ENCODE measurements at regions not wholly inside any gene's neighbourhood (a gene's known extent, or its start where the extent isn't known, plus 50 kb on each side); places are given as distances from the start of the nearest gene placed in this dataset.

GRCh38 chr2:220930271-220931076, 641.6 kb downstream of the EPHA4 start:
- H3K4me1 Mint-ChIP-seq = no peaks in the 10 kb centered on the region
- H2AK5ac ChIP-seq (ENCODE audit: insufficient read length, low read length) = no peak overlapping the region

More at GRCh38 chr2:220930271-220931076, 641.6 kb downstream of the EPHA4 start:
- Histone ChIP-seq H3K4me1 (ENCODE audit: insufficient read depth, low read length) (no peaks in the 10 kb centered on the region), H2BK12ac (ENCODE audit: insufficient read length, low read depth, low read length) (no peak overlapping the region), H3K27me3 (ENCODE audit: insufficient read depth, low read length) (no peaks in the 10 kb centered on the region), H3K23ac (ENCODE audit: insufficient read length, low read depth, low read length) (no peak overlapping the region), H2BK20ac (ENCODE audit: low read depth, low read length, poor library complexity, severe bottlenecking) (no peak overlapping the region), H2BK15ac (ENCODE audit: low read depth, low read length) (no peak overlapping the region), H3T11ph (ENCODE audit: low read length) (no peak overlapping the region), H3K9me3 (ENCODE audit: control insufficient read depth, low read depth, low read length) (peaks cover 12% of the 10 kb centered on the region), H3K18ac (ENCODE audit: insufficient read length, low read depth, low read length) (no peak overlapping the region), H3K9ac (ENCODE audit: extremely low read depth, insufficient read length, low read length) (no peak overlapping the region), H4K20me1 (ENCODE audit: control insufficient read depth, insufficient read depth, insufficient read length) (no peaks in the 10 kb centered on the region), H3K79me2 (ENCODE audit: insufficient read depth, low read length) (no peaks in the 10 kb centered on the region), H2BK120ac (ENCODE audit: low read depth, low read length, poor library complexity, severe bottlenecking) (no peak overlapping the region), H3K4ac (ENCODE audit: low read depth, low read length) (no peak overlapping the region), H3K14ac (ENCODE audit: insufficient read depth, low read length) (no peak overlapping the region), H2AFZ (ENCODE audit: low read length) (no peak overlapping the region), H3K27ac (ENCODE audit: insufficient read length, low read depth, low read length) (no peak overlapping the region), H4K5ac (ENCODE audit: insufficient read length, low read depth, low read length) (no peak overlapping the region), H3K79me1 (ENCODE audit: insufficient read depth, low read depth, low read length, poor library complexity, severe bottlenecking) (no peaks in the 10 kb centered on the region), H2BK5ac (ENCODE audit: insufficient read length, low read length) (no peak overlapping the region), H4K8ac (replicated peaks; ENCODE audit: insufficient read length, low read depth, low read length) (no peak overlapping the region), H3K56ac (ENCODE audit: insufficient read length, low read depth, low read length) (no peak overlapping the region), H3K23me2 (ENCODE audit: insufficient read length, low read depth, low read length, poor library complexity, severe bottlenecking) (no peaks in the 10 kb centered on the region), H3K4me2 (ENCODE audit: insufficient read depth, insufficient read length, low read length) (no peak overlapping the region), H4K91ac (ENCODE audit: insufficient read length, low read depth, low read length) (no peak overlapping the region)
- TF ChIP-seq CTCF (conservative IDR thresholded peaks at IDR 0.05) = no peak
- H3K36me3 Mint-ChIP-seq (ENCODE audit: insufficient read depth in 1 of 3, low read depth in 3 of 3) = peaks cover 15 to 38% (median 32%) of the 10 kb centered on the region in 3 experiments
- DNase-seq = no peak
- H3K4me3 Mint-ChIP-seq = no peak overlapping the region
- H3K27me3 Mint-ChIP-seq (ENCODE audit: low read depth) = peaks cover 5% of the 10 kb centered on the region; the same call in 1 of the 2 replicates
- WGBS (ENCODE audit: extremely low coverage, insufficient read length, low lambda C conversion rate) = no CpG with 5 or more reads among the region's 2 CpGs
- H3K9me3 Mint-ChIP-seq = peaks cover 41% of the 10 kb centered on the region in 2 experiments
- H3K27ac Mint-ChIP-seq = no peak overlapping the region
